NT2/D1 (cell line): ENCODE measurements at regions not wholly inside any gene's neighbourhood (a gene's known extent, or its start where the extent isn't known, plus 50 kb on each side); places are given as distances from the start of the nearest gene placed in this dataset.

Experiments used
- DNase-seq: peaks from one replicate; pipeline ENCODE4 v3.0.0-alpha.2; 2011; ENCODE audit warnings: low read depth, low spot score
- H3K27me3 ChIP-seq: 2 replicates; pipeline ENCODE4 v1.6.0; 2011; ENCODE audit warnings: mild to moderate bottlenecking; ENCODE audit not compliant: insufficient read length, insufficient read depth
- H3K36me3 ChIP-seq: 2 replicates; pipeline ENCODE4 v1.6.1; 2011; ENCODE audit warnings: mild to moderate bottlenecking, low read length, mixed read lengths; ENCODE audit not compliant: insufficient read depth, insufficient read length
- H3K4me1 ChIP-seq: 2 replicates; pipeline ENCODE4 v1.5.1; 2011; ENCODE audit not compliant: insufficient read depth, insufficient read length
- H3K4me3 ChIP-seq: 2 replicates; pipeline ENCODE4 v1.5.1; 2011; ENCODE audit warnings: low read depth; ENCODE audit not compliant: insufficient read length
- H3K9ac ChIP-seq: 2 replicates; pipeline ENCODE4 v1.6.0; 2011; ENCODE audit warnings: low read depth; ENCODE audit not compliant: insufficient read length
- H3K9me3 ChIP-seq: 2 replicates; pipeline ENCODE4 v1.5.1; 2011; ENCODE audit warnings: mild to moderate bottlenecking, low read length; ENCODE audit not compliant: insufficient read depth
- SUZ12 ChIP-seq: IDR thresholded peaks from 2 replicates; pipeline ENCODE4 v1.6.1; 2011; ENCODE audit not compliant: insufficient read length, insufficient read depth; ENCODE audit errors: extremely low read depth
- YY1 ChIP-seq: IDR thresholded peaks from 2 replicates; pipeline ENCODE4 v1.6.1; 2011; ENCODE audit not compliant: insufficient read length, insufficient read depth
- ZNF274 ChIP-seq: IDR thresholded peaks from 2 replicates; pipeline ENCODE4 v1.6.1; 2011; ENCODE audit warnings: mild to moderate bottlenecking, low read depth, low read length

- Histone ChIP-seq H3K4me3 (no peak overlapping the region), H3K9ac (no peak overlapping the region), H3K9me3 (no peaks in the 10 kb centered on the region), H3K36me3 (no peaks in the 10 kb centered on the region), H3K27me3 (no peaks in the 10 kb centered on the region), H3K4me1 (no peaks in the 10 kb centered on the region)
- DNase-seq, result peak; percentile 6
- TF ChIP-seq ZNF274 (no peak), YY1 (no peak), SUZ12 (no peak)
Observed at GRCh38 chr20:10982692-10983091, 308.9 kb upstream of the JAG1 start.

GRCh38 chr20:10984294-10984693 lies 310.5 kb upstream of the JAG1 start:
- Histone ChIP-seq H3K36me3 (no peaks in the 10 kb centered on the region), H3K4me3 (no peak overlapping the region), H3K9me3 (no peaks in the 10 kb centered on the region), H3K4me1 (no peaks in the 10 kb centered on the region), H3K27me3 (no peaks in the 10 kb centered on the region), H3K9ac (no peak overlapping the region)
- no peak for DNase-seq
- no peak for TF ChIP-seq ZNF274
- no peak for TF ChIP-seq YY1
- no peak for TF ChIP-seq SUZ12

- H3K4me3 ChIP-seq, result no peak overlapping the region
- TF ChIP-seq YY1, result no peak
- no peak for TF ChIP-seq ZNF274
- TF ChIP-seq SUZ12, result no peak
- H3K9me3 ChIP-seq, result no peaks in the 10 kb centered on the region
- no peaks in the 10 kb centered on the region for H3K4me1 ChIP-seq
- H3K9ac ChIP-seq, result no peak overlapping the region
- H3K36me3 ChIP-seq, result no peaks in the 10 kb centered on the region
- no peaks in the 10 kb centered on the region for H3K27me3 ChIP-seq
- no peak for DNase-seq
Observed at GRCh38 chr20:10984913-10985312, 311.1 kb upstream of the JAG1 start.

GRCh38 chr20:10985536-10985935 lies 311.7 kb upstream of the JAG1 start:
- TF ChIP-seq SUZ12 (no peak), YY1 (no peak), ZNF274 (no peak)

GRCh38 chr20:10986586-10986985 lies 312.8 kb upstream of the JAG1 start:
- TF ChIP-seq ZNF274 (no peak), SUZ12 (no peak), YY1 (no peak)
- Histone ChIP-seq H3K9me3 (no peaks in the 10 kb centered on the region; the same call in 1 of the 2 replicates), H3K4me1 (no peaks in the 10 kb centered on the region), H3K36me3 (no peaks in the 10 kb centered on the region), H3K9ac (no peak overlapping the region), H3K27me3 (no peaks in the 10 kb centered on the region), H3K4me3 (no peak overlapping the region)
- DNase-seq, result no peak

More at GRCh38 chr20:10985536-10985935, 311.7 kb upstream of the JAG1 start:
- Histone ChIP-seq H3K27me3 (no peaks in the 10 kb centered on the region), H3K36me3 (no peaks in the 10 kb centered on the region), H3K4me1 (no peaks in the 10 kb centered on the region), H3K9me3 (no peaks in the 10 kb centered on the region), H3K4me3 (no peak overlapping the region), H3K9ac (no peak overlapping the region)
- no peak for DNase-seq

- no peak for DNase-seq
- Histone ChIP-seq H3K9me3 (no peaks in the 10 kb centered on the region; the same call in 1 of the 2 replicates), H3K4me3 (no peak overlapping the region), H3K4me1 (no peaks in the 10 kb centered on the region), H3K36me3 (no peaks in the 10 kb centered on the region), H3K9ac (no peak overlapping the region), H3K27me3 (no peaks in the 10 kb centered on the region)
- TF ChIP-seq SUZ12 (no peak), ZNF274 (no peak), YY1 (no peak)
Observed at GRCh38 chr20:10987651-10988383, 314.0 kb upstream of the JAG1 start.

- DNase-seq, result no peak
- no peaks in the 10 kb centered on the region; the same call in 1 of the 2 replicates for H3K9me3 ChIP-seq
Observed at GRCh38 chr20:10990625-10991382, 317.0 kb upstream of the JAG1 start.

More at GRCh38 chr20:10990625-10991382, 317.0 kb upstream of the JAG1 start:
- H3K36me3 ChIP-seq, result no peaks in the 10 kb centered on the region
- TF ChIP-seq ZNF274 (no peak), SUZ12 (no peak), YY1 (no peak)
- no peak overlapping the region for H3K9ac ChIP-seq
- H3K4me1 ChIP-seq, result no peaks in the 10 kb centered on the region
- H3K4me3 ChIP-seq, result no peak overlapping the region
- no peaks in the 10 kb centered on the region for H3K27me3 ChIP-seq
